ENCODE measurements at regions not wholly inside any gene's neighbourhood (a gene's known extent, or its start where the extent isn't known, plus 50 kb on each side); places are given as distances from the start of the nearest gene placed in this dataset.
"Not testable (repeated sequence)": the region's sequence is repeated elsewhere in the genome, so short reads cannot be mapped to it uniquely, and the experiment has no call there.

DNA sequence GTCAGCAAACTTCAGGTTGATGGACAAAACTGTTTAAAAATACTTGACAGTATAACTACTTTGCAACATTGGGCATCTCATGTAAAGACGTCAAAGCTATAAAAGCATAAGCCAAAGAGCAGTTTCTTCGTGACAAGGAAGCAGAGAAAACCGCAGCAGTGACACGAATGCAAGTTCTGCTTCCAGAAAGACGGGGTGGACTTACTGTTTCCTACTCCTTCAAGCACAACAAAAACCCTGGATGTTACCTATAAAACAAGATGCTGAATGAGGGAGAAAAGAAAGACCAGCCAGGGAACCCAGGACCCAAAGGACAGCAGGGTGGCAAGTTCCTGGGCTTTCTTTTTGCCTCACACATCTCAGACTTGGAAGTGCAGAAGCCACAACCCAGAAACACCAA lies 98.0 kb downstream of the DLL1 start:
- no peak for DNase-seq

GRCh38 chr6:170192101-170192500 lies 98.8 kb downstream of the DLL1 start:
- not testable (repeated sequence) for DNase-seq

GRCh38 chr6:170190046-170190445 lies 100.8 kb downstream of the DLL1 start:
- DNase-seq: no peak

GRCh38 chr6:170189236-170189635 lies 101.6 kb downstream of the DLL1 start:
- DNase-seq: no peak

DNA sequence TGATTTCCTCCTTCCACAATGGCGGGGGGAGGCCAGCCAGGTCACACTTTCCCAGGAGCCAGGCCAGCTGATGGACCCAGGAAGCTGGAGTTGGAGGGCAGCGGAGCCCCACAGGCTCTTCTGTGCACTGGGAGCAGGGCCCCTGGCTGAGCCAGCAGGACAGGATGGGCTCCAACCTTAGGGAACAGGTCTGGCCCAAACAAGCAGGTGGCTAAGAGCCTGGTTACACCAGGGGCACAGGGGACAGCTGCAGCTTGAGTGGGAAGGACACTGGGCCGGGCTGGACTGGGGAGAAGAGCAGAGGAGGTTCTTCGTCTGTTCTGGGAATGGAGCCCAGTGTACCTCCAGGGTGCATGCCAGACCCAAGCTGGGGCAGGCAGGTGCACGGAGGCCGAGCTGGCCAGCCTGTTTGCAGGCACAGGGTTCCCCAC lies 102.3 kb downstream of the DLL1 start:
- DNase-seq: no peak

DNA sequence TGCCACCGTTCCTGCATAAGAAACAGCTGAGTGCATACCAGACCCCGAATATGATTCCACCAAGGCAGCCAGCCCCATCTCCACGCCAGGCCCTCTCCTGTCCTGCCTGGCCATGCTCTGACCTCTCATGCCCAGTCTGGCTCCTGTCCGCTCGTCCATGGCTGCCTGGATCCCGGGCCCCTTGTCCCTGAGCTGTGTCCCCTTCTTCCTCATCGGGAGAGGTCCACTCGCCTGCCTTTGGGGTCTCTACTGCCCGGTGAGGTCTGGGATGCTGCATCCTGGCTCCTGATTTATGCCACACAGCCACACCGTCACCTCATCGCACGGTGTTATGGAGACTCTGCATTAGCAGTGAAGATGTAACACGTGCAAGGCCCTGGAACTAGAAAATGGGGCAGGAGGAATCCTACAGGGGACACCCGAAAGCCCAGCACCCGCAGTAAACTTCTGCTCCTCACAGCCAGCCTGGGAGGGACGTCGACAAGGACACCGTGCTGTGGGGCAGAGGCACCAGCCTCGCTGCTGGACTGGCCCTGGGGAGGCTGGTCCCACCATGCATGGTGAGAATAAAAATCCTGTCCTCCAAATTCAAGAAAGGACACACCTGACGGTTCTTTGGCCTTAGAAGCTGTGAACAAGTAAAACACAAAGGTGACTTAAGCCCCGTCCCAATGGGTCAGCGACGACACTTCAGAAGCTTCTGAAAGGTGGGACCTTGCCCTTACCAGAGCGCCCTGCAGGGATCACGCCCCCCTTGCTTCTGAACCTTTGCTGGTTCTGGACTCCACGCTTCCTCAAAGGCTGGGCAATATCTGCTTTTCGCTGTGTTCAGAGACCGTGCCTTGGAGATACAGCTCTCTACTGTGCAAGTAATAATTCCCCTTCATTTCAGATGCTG lies 103.0 kb downstream of the DLL1 start:
- no peak for DNase-seq

DNA sequence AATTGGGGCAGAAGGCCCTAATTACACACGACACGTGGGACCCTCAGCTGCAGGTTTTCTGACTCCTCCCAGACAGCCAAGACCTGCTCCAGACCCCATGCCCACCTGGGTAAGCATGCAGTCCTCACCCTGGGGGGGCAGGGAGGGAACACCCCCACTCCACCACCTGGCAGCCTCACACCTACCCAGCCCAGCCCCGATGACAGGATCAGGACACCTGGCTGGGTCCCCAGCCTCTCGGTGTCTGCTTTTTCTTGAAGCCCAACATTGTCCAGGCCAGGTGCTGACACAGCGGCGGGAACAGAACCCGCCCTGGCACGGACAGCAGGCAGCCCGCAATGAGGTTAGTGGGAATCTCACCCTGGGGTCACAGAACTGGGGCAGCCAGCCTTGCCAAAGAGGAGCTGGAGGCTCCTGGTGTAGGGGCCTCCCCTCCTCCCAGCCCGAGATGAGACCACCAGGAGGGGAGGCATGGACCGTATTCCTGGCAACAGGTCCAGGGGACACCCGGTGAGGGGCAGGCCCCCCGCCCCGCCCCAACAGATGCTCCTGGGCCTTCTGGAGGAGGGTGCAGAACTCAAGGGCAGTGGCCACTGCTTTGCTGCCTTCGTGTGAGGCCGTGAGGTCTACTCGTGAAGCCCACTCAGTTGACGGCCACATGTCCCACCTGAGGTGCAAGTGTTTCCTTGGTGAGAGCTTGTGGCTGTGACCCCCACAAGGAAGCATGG lies 103.8 kb downstream of the DLL1 start:
- no peak for DNase-seq

DNA sequence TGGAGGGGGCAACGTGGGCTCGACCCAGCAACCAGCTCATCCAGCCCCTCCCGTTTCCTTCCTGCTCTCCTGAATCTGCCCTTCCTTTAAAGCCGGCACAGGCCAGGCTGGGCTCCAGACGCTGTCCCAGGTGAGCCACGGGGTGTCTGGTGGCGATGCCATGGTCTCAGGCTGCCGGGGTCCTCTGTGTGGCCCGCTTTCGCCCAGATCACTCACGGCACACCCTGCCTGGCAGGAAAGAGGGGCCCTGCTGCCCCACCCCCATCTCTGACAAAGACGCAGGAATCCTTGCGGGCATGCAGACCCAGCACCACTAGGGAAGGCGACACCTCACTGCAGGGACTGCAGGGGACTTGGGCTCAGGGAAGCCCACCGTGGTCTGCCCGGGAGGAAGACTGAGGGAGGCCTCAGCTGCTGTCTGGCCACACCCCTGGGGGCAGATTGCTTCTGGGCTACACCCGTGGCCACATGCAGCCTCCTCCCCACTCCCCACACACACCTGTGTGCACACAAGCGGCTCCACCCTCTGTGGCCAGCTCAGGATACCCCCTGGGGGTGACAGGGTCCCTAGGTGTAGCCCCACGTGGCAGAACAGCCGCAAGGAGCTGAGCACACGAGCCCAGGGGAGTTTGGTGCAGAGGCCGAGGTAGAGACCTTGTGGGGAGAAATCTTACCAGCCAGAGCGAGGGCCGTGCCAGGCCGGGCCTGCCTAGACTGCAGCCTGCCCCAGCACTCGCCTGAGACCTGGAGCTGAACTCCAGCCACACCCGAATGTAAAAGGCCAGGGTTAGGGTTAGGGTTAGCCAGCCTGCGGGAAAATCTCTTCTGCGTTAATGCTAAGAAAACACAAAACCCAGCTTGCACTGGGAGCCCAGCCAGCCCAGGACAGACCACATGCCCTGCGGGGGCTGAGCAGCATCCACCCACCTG lies 104.6 kb downstream of the DLL1 start:
- no peak for DNase-seq

- DNase-seq: no peak
Observed at GRCh38 chr6:170185175-170185978, 105.5 kb downstream of the DLL1 start.

GRCh38 chr6:170184316-170184715 lies 106.6 kb downstream of the DLL1 start:
- no peak for DNase-seq

DNA sequence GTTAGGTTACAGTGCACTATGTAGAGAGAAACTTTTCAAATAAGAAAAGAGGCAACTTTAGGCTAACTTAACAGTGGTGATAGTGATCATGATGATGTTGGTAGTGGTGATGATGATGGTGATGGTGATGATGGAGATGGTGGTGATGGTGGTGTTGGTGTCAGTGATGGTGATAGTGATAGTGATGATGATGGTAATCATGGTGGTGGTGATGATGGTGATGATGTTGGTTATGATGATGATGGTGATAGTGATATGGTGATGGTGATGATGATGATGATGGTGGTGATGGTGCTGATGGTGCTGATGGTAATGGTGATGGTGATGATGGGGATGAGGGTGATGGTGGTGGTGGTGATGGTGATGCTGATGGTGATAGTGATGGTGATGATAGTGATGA lies 107.4 kb downstream of the DLL1 start:
- no peak for DNase-seq

DNA sequence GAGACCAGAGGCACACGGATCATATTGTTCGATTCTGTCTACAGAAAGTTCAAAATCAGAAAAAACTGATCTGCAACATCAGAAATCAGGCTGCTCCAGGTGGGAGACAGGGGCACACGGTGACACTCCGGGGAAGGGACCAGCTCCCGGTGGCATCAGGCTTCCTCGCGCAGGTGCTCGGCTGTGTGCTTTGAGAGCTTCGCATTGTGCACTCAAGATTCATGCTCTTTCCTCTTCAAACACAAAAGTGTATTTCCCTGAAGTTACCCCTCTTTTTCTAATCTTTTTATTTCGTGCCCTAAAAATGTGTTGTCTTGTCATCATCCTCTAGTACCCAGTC lies 108.1 kb downstream of the DLL1 start:
- DNase-seq: no peak

DNA sequence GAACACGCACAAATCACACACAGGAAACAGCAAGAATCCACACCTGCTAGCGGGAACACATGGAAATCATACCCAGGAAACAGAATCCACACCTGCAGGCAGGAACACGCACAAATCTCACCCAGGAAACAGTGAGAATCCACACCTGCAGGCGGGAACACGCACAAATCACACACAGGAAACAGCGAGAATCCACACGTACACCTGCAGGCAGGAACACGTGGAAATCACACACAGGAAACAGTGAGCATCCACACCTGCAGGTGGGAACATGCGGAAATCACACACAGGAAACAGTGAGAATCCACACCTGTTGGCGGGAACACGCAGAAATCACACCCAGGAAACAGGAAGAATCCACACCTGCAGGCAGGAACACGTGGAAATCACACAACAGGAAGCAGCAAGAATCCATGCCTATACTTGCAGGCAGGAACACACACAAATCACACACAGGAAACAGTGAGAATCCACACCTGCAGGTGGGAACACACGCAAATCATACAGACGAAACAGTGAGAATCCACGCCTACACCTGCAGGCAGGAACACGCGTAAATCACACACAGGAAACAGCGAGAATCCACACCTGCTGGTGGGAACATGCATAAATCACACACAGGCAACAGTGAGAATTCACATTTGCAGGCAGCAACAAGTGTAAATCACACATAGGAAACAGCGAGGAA lies 108.6 kb downstream of the DLL1 start:
- DNase-seq: no peak

DNA sequence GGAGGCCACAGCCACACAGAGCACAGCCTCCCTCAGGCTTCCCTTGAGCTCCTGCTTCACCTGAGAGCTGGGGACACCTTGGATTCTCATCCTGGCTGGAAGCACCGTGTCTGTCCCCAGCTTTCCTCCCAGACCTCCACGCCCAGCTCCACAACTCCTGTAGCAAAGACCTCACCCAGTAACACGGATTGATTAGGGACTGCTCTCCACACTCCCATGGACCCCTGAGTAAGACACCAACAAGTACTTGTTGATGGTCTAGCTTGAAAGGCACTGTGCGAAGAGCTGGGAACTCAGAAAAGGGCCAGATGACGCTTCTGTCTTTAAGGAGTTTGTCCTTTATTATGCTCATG lies 109.6 kb downstream of the DLL1 start:
- no peak for DNase-seq

DNA sequence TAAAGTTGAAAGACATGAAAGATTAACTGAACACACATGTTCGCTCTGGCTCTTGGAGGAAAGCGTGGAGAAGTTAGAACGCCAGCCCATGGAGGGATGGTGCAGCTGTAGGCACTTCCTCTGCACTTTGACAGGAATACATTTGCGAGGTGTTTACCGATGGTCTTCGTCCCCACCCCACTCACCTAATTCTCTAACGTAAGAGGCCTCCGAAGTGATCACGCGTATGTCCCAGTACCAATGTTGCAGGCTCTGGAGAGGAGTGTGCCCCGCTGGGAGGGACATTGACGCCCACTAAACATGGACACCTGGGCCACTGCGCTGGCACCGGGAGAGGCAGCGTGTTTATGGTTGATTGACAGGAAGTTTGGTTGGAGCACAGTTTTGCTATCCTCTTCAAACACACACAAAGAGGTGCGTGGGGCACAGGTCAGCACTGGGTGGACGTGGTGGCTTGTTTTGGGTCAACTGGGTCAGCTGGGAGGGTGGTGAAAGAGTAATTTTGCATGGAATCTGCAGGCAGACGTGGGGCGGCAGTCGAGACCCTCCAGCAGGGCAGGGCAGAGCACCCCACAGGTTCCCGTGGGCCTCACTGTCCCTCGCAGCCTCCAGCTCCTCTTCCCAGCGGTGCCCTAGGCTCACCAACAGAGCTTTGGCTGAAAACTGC lies 110.1 kb downstream of the DLL1 start:
- DNase-seq: no peak

DNA sequence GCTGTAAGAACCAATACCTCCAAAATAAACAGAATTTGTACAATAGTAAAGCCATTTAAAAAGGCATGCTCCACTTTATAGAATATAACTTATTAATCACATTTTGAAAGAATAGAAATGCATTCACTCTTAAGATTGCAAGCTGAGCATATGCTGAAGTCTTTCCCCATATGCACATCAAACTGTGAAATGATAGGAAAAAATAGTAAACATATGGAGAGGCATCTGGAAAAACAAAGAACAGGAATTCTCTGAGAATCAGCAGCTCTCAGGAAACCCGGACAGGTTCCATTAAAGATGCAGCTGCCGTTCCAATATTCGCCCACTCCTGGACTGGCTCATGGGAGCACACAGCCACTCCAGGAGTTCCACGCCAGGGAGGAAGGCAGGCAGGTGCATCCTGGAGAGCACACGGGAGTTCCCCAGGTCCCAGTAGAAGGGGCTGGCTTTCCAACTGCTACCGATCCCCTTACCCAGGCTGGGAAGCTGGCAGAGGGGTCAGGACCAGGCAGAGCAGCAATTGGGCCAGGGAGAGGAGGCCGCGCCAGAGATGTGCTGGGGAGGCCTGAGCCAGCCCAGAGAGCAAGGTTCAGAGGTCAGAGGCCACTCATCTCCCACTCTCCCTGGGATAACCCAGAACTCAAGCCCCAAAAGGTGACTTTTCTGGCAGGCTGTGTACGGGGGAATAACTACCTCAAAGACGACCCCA lies 111.1 kb downstream of the DLL1 start:
- no peak for DNase-seq

DNA sequence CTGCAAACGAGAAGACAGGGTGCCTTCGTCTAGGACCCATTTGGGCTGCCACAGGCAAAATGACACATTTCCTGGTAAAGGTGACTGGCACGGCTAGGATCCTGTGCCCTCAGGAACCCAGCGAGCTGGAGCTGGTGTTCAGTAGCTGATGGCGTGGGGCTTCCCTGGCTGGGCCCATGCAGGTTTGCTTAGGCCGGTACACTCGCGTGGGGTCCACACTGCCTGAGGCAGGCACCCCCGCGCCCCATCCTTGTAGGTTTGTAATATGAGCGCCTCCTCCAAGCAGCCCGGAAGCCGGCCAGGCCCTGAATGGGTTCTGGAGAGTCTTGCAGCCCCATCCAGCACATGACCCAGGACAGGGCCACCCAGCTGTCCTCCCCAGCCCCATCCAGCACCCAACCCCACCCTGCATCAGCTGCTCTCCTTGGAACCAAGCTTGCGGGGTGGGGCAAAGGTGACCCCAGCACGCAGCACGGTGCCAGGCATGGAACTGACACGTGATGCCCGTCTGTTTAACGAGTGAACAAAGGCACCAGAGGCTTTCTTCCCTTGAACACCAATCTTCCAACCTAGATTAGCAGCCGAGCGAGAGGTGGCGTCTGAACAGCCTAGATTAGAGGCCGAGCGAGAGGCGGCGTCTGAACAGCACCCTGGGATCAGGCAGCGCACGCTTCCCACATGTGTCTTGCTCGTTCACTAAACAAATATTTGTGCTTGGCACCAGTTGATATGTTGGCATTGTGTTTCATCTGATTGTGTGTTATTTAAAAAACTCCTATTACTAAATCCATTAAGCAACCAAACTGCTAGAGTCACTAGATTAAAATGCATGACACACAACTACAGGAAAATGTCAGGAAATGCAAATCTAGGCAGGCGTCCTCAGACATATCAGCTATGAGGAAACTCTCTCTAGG lies 112.1 kb downstream of the DLL1 start:
- DNase-seq: peak; percentile 27

- DNase-seq: no peak
Observed at GRCh38 chr6:170177772-170178560, 112.9 kb downstream of the DLL1 start.
